IMR-90 (cell line): ENCODE measurements at regions not wholly inside any gene's neighbourhood (a gene's known extent, or its start where the extent isn't known, plus 50 kb on each side); places are given as distances from the start of the nearest gene placed in this dataset.

Experiments used
- ATAC-seq: fragments of 200-7000 bp; cut with Tn5 transposase; 2 replicates; pipeline ENCODE4 v1.9.1; 2020; ENCODE audit warnings: low read depth, mild to moderate bottlenecking, moderate library complexity
- BruUV-seq: library from RNA; stranded (reverse); fragments of 400-500 nt; replicated peaks from 2 replicates; lab custom pipeline; 2021; lab: Mats Ljungman, UMichigan
- CTCF ChIA-PET: fragments of 300-600 bp; formaldehyde crosslinking; extraction: SDS; loops from one replicate; lab custom pipeline; 2021; ENCODE audit warnings: antibody characterized with exemption; lab: Yijun Ruan, JAX
- POLR2A ChIA-PET: fragments of 300-600 bp; sonication (Branson Sonifier 250); formaldehyde crosslinking; loops from one replicate; lab custom pipeline; 2022; ENCODE audit warnings: antibody characterized with exemption; ENCODE audit not compliant: unreplicated experiment; lab: Charles Lee
- DNase-seq: peaks from one replicate; pipeline ENCODE4 v3.0.0; 2013
- H2AFZ ChIP-seq: replicated peaks from 2 replicates; pipeline ENCODE3; 2013; ENCODE audit warnings: low read length, mild to moderate bottlenecking; ENCODE audit not compliant: poor library complexity
- H2AK5ac ChIP-seq: 2 replicates; pipeline ENCODE4 v1.6.1; 2013; ENCODE audit warnings: low read depth, low read length, inconsistent platforms
- H2AK9ac ChIP-seq: replicated peaks from 2 replicates; pipeline ENCODE3; 2013; ENCODE audit warnings: mild to moderate bottlenecking, low read depth, low read length, moderate library complexity; ENCODE audit not compliant: poor library complexity
- H2BK120ac ChIP-seq: 2 replicates; pipeline ENCODE4 v1.6.1; 2013; ENCODE audit warnings: low read depth, low read length, inconsistent platforms
- H2BK15ac ChIP-seq: 3 replicates; pipeline ENCODE4 v1.6.1; 2013; ENCODE audit warnings: low read depth, low read length, inconsistent platforms
- H2BK20ac ChIP-seq: 2 replicates; pipeline ENCODE4 v1.6.1; 2013; ENCODE audit warnings: low read depth, mild to moderate bottlenecking, inconsistent platforms, low read length, moderate library complexity
- H2BK5ac ChIP-seq: 2 replicates; pipeline ENCODE4 v1.6.1; 2013; ENCODE audit warnings: mild to moderate bottlenecking, low read depth, low read length, inconsistent platforms; ENCODE audit not compliant: poor library complexity, severe bottlenecking
- H3K14ac ChIP-seq: replicated peaks from 2 replicates; pipeline ENCODE4 v1.6.1; 2013; ENCODE audit warnings: low read depth, low read length, inconsistent platforms
- H3K18ac ChIP-seq: 2 replicates; pipeline ENCODE4 v1.6.1; 2013; ENCODE audit warnings: low read depth, low read length, control low read depth
- H3K23ac ChIP-seq: 2 replicates; pipeline ENCODE4 v1.6.1; 2013; ENCODE audit warnings: low read depth, low read length, inconsistent platforms
- H3K27ac ChIP-seq: 2 replicates; pipeline ENCODE4 v1.5.1; 2013; ENCODE audit warnings: mild to moderate bottlenecking, control low read depth, low read length; ENCODE audit not compliant: insufficient read depth
- H3K27me3 ChIP-seq: 2 replicates; pipeline ENCODE4 v1.6.1; 2013; ENCODE audit warnings: low read length; ENCODE audit not compliant: control insufficient read depth, insufficient read depth
- H3K36me3 ChIP-seq: 2 replicates; pipeline ENCODE4 v1.6.1; 2013; ENCODE audit warnings: low read length, mixed read lengths; ENCODE audit not compliant: control insufficient read depth, insufficient read depth
- H3K4ac ChIP-seq: 2 replicates; pipeline ENCODE4 v1.6.1; 2013; ENCODE audit warnings: low read depth, low read length, inconsistent platforms
- H3K4me1 ChIP-seq: 2 replicates; pipeline ENCODE4 v1.6.1; 2013; ENCODE audit warnings: low read length, mixed read lengths; ENCODE audit not compliant: control insufficient read depth, insufficient read depth
- H3K4me2 ChIP-seq: 2 replicates; pipeline ENCODE4 v1.6.1; 2013; ENCODE audit warnings: low read depth, mild to moderate bottlenecking, control low read depth, low read length, moderate library complexity
- H3K4me3 ChIP-seq: 2 replicates; pipeline ENCODE4 v1.5.1; 2013; ENCODE audit warnings: low read depth, mild to moderate bottlenecking, control low read depth, low read length, moderate library complexity; ENCODE audit not compliant: insufficient read depth
- H3K56ac ChIP-seq: 2 replicates; pipeline ENCODE4 v1.6.1; 2013; ENCODE audit warnings: low read length, inconsistent platforms; ENCODE audit not compliant: insufficient read depth; ENCODE audit errors: extremely low read depth
- H3K79me1 ChIP-seq, 2 experiments: 2 replicates each; pipeline ENCODE4 v1.6.1; 2013; ENCODE audit warnings: low read length in 2 of 2, inconsistent platforms in 1 of 2, low read depth in 1 of 2
- H3K9ac ChIP-seq: 2 replicates; pipeline ENCODE4 v1.6.1; 2013; ENCODE audit warnings: low read depth, low read length, control low read depth
- H3K9me1 ChIP-seq: 2 replicates; pipeline ENCODE4 v1.6.1; 2013; ENCODE audit warnings: low read length, inconsistent platforms; ENCODE audit not compliant: insufficient read depth
- H3K9me3 ChIP-seq: 2 replicates; pipeline ENCODE4 v1.6.1; 2013; ENCODE audit warnings: low read length; ENCODE audit not compliant: control insufficient read depth, insufficient read depth
- H4K20me1 ChIP-seq: 2 replicates; pipeline ENCODE4 v1.6.1; 2013; ENCODE audit warnings: low read length, inconsistent platforms; ENCODE audit not compliant: insufficient read depth
- H4K5ac ChIP-seq: 2 replicates; pipeline ENCODE4 v1.6.1; 2013; ENCODE audit warnings: mild to moderate bottlenecking, low read depth, low read length, control low read depth
- H4K8ac ChIP-seq, 2 experiments: 2 replicates each; pipeline ENCODE4 v1.6.1; 2013; ENCODE audit warnings: low read depth in 2 of 2, low read length in 2 of 2, control low read depth in 1 of 2, inconsistent platforms in 1 of 2
- H4K91ac ChIP-seq: 2 replicates; pipeline ENCODE4 v1.6.1; 2013; ENCODE audit warnings: low read depth, low read length, inconsistent platforms; ENCODE audit not compliant: insufficient read depth
- CEBPB ChIP-seq: IDR thresholded peaks from 2 replicates; pipeline ENCODE4 v1.6.1; 2012; ENCODE audit warnings: low read depth, low read length, improper control_type of control experiment
- FOS ChIP-seq: fragments of 150-350 bp; IDR thresholded peaks from 2 replicates; pipeline ENCODE4 v1.6.1; 2016; ENCODE audit warnings: low read depth, low read length
- MAZ ChIP-seq: IDR thresholded peaks from 2 replicates; pipeline ENCODE4 v1.6.1; 2012; ENCODE audit warnings: low read depth, mild to moderate bottlenecking, low read length, improper control_type of control experiment, moderate library complexity, borderline replicate concordance
- MXI1 ChIP-seq: IDR thresholded peaks from 2 replicates; pipeline ENCODE4 v1.6.1; 2012; ENCODE audit warnings: low read depth, mild to moderate bottlenecking, low read length, moderate library complexity, borderline replicate concordance
- POLR2A ChIP-seq: IDR thresholded peaks from 2 replicates; pipeline ENCODE4 v1.6.1; 2012; ENCODE audit warnings: mild to moderate bottlenecking, low read depth, low read length
- RCOR1 ChIP-seq: IDR thresholded peaks from 2 replicates; pipeline ENCODE4 v1.6.1; 2012; ENCODE audit warnings: mild to moderate bottlenecking, low read length, improper control_type of control experiment; ENCODE audit not compliant: insufficient replicate concordance
- SMC3 ChIP-seq: fragments of 150-350 bp; IDR thresholded peaks from 2 replicates; pipeline ENCODE4 v1.6.1; 2016; ENCODE audit warnings: low read depth, mild to moderate bottlenecking, antibody characterized with exemption, low read length, moderate library complexity
- WGBS, 2 experiments: methylation state at CpG; one replicate each; pipeline versions ENCODE4 v1.1.5 to v1.1.7; 2013; ENCODE audit warnings: missing lambda C conversion rate in 2 of 2; ENCODE audit not compliant: insufficient read length in 1 of 2; ENCODE audit errors: extremely low coverage in 2 of 2; 5-methylcytosine and 5-hydroxymethylcytosine counted together
- dilution Hi-C: fragments of 300-500 bp; cut with HindIII; formaldehyde crosslinking; loops from one replicate; pipeline ENCODE4 v1.14.3; 2018; ENCODE audit warnings: low sequenced_read_pairs; ENCODE audit not compliant: unreplicated experiment
- in situ Hi-C: fragments of 300-500 bp; cut with MboI; formaldehyde crosslinking; loops from 3 replicates; pipeline ENCODE4 v1.14.3; 2019; ENCODE audit warnings: low sequenced_read_pairs, inconsistent platforms, mixed read lengths
- intact Hi-C: fragments of 100-400 bp; cut with micrococcal nuclease; formaldehyde crosslinking; loops from 2 replicates; pipeline ENCODE4 v1.10.0; 2022
- TF ChIP-seq, protein P1 (sequence below): conservative IDR thresholded peaks from 2 replicates; pipeline ENCODE4 v1.5.1; 2012; ENCODE audit warnings: mild to moderate bottlenecking, low read depth, low read length, improper control_type of control experiment
- TF ChIP-seq, protein P2 (sequence below): fragments of 150-350 bp; IDR thresholded peaks from 2 replicates; pipeline ENCODE4 v1.6.1; 2017; ENCODE audit warnings: mild to moderate bottlenecking, antibody characterized with exemption, low read length, low read depth

DNA sequence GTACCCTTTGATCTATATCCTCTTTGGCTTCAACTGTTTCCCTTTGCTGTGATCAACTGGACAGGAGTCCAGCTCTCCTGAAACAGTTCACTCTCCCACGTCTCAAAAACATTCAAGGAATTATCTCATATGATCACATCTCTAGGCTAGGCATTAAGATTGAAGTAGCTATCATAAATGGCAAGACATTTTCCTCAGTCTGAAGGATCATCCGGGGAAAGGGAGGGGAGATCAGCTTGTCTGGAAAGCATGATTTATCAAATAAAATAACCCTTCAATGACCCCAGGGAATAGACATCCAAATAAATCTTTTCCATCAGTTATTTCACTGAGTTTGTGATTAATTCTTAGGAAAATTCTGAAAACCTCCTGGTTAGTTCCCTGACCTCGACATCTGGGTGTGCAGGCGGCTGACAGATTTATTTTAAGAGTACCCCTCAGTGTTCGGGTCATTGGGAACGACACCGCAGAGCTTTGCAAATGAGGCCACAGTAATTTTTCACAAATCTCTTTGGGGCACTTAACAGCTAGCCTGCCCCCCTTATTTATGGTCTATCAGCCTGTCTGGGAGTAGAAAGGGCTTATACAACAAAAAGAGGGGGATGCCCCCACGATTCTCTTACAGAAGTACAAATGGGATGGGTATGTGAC is 65.8 kb downstream of the NSMCE3 start:
- no peak overlapping the region for H2BK15ac ChIP-seq
- no peaks in the 10 kb centered on the region; the same call in 1 of the 2 replicates for H3K27me3 ChIP-seq
- H4K91ac ChIP-seq = no peak overlapping the region
- ATAC-seq = no peak
- intact Hi-C loops = no loop called here
- no peak overlapping the region for H3K4ac ChIP-seq
- no TSS peak for BruUV-seq
- no peaks in the 10 kb centered on the region for H3K4me1 ChIP-seq
- no peak overlapping the region for H2BK5ac ChIP-seq
- dilution Hi-C loops = no loop called here
- no peaks in the 10 kb centered on the region for H3K9me3 ChIP-seq
- no peak overlapping the region for H3K4me3 ChIP-seq
- no peak overlapping the region for H4K5ac ChIP-seq
- no peak for DNase-seq
- no peak overlapping the region for H3K4me2 ChIP-seq
- H3K18ac ChIP-seq = no peak overlapping the region
- ChIA-PET POLR2A (no interaction called here), CTCF (interaction anchor here (0.9 kb wide), 1 partner anchor 44 kb away, joined by 3 read pairs; no protein-coding TSS in a partner anchor)
- no peaks in the 10 kb centered on the region for H3K79me1 ChIP-seq
- no peak overlapping the region for H3K9ac ChIP-seq
- H3K14ac ChIP-seq = no peak overlapping the region
- no peak for TF ChIP-seq SMC3
- TF ChIP-seq CEBPB = no peak
- no peak for TF ChIP-seq MXI1
- TF ChIP-seq RCOR1 = no peak
- TF ChIP-seq, protein P1, sequence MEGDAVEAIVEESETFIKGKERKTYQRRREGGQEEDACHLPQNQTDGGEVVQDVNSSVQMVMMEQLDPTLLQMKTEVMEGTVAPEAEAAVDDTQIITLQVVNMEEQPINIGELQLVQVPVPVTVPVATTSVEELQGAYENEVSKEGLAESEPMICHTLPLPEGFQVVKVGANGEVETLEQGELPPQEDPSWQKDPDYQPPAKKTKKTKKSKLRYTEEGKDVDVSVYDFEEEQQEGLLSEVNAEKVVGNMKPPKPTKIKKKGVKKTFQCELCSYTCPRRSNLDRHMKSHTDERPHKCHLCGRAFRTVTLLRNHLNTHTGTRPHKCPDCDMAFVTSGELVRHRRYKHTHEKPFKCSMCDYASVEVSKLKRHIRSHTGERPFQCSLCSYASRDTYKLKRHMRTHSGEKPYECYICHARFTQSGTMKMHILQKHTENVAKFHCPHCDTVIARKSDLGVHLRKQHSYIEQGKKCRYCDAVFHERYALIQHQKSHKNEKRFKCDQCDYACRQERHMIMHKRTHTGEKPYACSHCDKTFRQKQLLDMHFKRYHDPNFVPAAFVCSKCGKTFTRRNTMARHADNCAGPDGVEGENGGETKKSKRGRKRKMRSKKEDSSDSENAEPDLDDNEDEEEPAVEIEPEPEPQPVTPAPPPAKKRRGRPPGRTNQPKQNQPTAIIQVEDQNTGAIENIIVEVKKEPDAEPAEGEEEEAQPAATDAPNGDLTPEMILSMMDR = no peak
- TF ChIP-seq FOS = no peak
- no peak for TF ChIP-seq MAZ
- TF ChIP-seq POLR2A = no peak
- TF ChIP-seq, protein P2, sequence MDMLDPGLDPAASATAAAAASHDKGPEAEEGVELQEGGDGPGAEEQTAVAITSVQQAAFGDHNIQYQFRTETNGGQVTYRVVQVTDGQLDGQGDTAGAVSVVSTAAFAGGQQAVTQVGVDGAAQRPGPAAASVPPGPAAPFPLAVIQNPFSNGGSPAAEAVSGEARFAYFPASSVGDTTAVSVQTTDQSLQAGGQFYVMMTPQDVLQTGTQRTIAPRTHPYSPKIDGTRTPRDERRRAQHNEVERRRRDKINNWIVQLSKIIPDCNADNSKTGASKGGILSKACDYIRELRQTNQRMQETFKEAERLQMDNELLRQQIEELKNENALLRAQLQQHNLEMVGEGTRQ = no peak
- H3K36me3 ChIP-seq = no peaks in the 10 kb centered on the region
- H4K20me1 ChIP-seq = no peaks in the 10 kb centered on the region
- no peaks in the 10 kb centered on the region for H3K9me1 ChIP-seq
- no peak overlapping the region for H2AK5ac ChIP-seq
- no peak overlapping the region for H2AK9ac ChIP-seq
- in situ Hi-C loops = no loop called here
- H3K23ac ChIP-seq = no peak overlapping the region
- H4K8ac ChIP-seq = no peak overlapping the region
- H3K56ac ChIP-seq = no peak overlapping the region
- no peak overlapping the region for H3K27ac ChIP-seq
- H2AFZ ChIP-seq = no peak overlapping the region
- 17% methylated on average over 1 of the region's 8 CpGs; no CpG with 5 or more reads in 1 of the 2 experiments for WGBS, 2 experiments
- no peak overlapping the region for H2BK120ac ChIP-seq
- no peak overlapping the region for H2BK20ac ChIP-seq
